ENCODE measurements at regions not wholly inside any gene's neighbourhood (a gene's known extent, or its start where the extent isn't known, plus 50 kb on each side); places are given as distances from the start of the nearest gene placed in this dataset.

DNA sequence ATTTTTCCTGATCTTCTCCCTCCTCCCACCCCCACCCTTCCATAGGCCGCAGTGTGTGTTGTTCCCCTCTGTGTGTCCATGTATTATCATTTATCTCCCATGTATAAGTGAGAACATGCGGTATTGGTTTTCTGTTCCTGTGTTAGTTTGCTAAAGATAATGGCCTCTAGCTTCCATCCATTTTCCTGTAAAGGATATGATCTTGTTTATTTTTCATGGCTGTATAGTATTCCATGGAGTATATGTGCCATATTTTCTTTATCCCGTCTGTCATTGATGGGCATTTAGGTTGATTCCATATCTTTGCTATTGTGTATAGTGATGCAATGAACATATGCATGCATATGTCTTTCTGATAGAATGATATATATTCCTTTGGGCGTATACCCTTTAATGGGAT lies 173.3 kb upstream of the NAALADL2 start:
- Mint-ChIP-seq H3K27me3 (no peaks in the 10 kb centered on the region), H3K4me1 (ENCODE audit: unreplicated experiment) (no peaks in the 10 kb centered on the region), H3K36me3 (no peaks in the 10 kb centered on the region), H3K4me3 (no peak overlapping the region), H3K27ac (no peak overlapping the region), H3K9me3 (peaks cover 9% of the 10 kb centered on the region)
- DNase-seq (ENCODE audit: extremely low spot score, unreplicated experiment): no peak
- TF ChIP-seq, protein P1, sequence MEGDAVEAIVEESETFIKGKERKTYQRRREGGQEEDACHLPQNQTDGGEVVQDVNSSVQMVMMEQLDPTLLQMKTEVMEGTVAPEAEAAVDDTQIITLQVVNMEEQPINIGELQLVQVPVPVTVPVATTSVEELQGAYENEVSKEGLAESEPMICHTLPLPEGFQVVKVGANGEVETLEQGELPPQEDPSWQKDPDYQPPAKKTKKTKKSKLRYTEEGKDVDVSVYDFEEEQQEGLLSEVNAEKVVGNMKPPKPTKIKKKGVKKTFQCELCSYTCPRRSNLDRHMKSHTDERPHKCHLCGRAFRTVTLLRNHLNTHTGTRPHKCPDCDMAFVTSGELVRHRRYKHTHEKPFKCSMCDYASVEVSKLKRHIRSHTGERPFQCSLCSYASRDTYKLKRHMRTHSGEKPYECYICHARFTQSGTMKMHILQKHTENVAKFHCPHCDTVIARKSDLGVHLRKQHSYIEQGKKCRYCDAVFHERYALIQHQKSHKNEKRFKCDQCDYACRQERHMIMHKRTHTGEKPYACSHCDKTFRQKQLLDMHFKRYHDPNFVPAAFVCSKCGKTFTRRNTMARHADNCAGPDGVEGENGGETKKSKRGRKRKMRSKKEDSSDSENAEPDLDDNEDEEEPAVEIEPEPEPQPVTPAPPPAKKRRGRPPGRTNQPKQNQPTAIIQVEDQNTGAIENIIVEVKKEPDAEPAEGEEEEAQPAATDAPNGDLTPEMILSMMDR (conservative IDR thresholded peaks at IDR 0.05): no peak

DNA sequence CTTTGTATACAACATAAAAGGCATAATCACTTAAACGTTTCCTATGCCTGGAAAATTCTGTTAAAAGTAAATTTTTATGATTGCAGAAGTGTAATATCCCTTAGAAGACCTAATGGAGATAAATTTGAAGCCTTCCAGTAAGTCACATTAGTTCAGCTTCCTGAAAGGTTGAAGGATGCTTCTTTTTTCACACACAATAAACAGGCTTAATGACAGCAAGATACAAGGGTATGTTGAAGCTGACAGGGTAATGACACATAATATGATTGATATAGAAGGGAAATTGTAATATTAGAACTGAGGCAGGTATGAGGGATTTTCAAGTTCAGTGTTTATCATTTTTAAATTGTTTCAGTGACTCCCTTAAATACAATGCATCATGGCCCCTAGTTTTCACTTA lies 161.8 kb upstream of the NAALADL2 start:
- H3K4me1 Mint-ChIP-seq (ENCODE audit: unreplicated experiment): no peaks in the 10 kb centered on the region
- H3K27me3 Mint-ChIP-seq: no peaks in the 10 kb centered on the region
- H3K27ac Mint-ChIP-seq: no peak overlapping the region
- DNase-seq (ENCODE audit: extremely low spot score, unreplicated experiment): no peak
- TF ChIP-seq, protein P1 (conservative IDR thresholded peaks at IDR 0.05): no peak
- H3K9me3 Mint-ChIP-seq: no peaks in the 10 kb centered on the region
- no peak overlapping the region for H3K4me3 Mint-ChIP-seq
- H3K36me3 Mint-ChIP-seq: no peaks in the 10 kb centered on the region

DNA sequence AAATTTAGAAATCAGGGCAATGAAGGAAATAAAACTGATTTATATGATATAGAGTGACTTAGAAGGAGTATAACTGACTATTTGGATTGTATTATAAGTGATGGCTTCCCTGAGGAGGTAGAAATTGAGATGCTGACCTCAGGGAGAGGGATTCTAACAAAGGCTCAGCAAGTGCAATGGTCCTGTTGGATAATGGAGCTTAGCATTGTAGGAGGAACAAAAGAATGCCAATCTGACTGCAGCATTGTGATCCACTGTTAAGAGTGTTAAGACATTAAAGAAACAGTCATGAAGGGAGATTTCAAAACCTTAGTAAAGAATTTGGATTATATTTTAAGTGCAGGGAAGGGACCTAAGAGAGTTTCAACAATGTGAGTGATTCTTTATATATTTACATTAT lies 158.4 kb upstream of the NAALADL2 start:
- TF ChIP-seq, protein P1 (conservative IDR thresholded peaks at IDR 0.05): no peak
- Mint-ChIP-seq H3K9me3 (peaks cover 1% of the 10 kb centered on the region), H3K4me1 (ENCODE audit: unreplicated experiment) (no peaks in the 10 kb centered on the region), H3K27me3 (no peaks in the 10 kb centered on the region), H3K36me3 (no peaks in the 10 kb centered on the region), H3K27ac (no peak overlapping the region), H3K4me3 (no peak overlapping the region)
- no peak for DNase-seq (ENCODE audit: extremely low spot score, unreplicated experiment)

DNA sequence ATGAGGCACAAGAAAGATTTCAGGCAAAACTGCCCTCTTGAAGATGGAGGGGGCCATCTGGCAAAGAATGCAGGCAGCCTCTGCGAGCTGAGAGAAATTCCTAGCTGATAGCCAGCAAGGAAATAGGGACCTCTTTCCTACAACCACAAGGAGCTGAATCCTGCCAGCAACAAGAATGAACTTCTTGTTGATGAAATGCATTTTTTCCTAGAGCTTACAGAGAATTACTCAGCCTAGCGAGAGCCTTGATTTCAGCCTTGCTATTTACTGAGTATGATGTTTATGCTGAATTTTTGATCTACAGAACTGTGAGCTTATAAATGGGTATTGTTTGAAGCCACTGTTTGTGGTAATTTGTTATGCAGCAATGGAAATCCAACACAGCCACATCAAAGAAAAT lies 148.5 kb upstream of the NAALADL2 start:
- H3K4me3 Mint-ChIP-seq: no peak overlapping the region
- DNase-seq (ENCODE audit: extremely low spot score, unreplicated experiment): no peak
- no peaks in the 10 kb centered on the region for H3K36me3 Mint-ChIP-seq
- peaks cover 5% of the 10 kb centered on the region for H3K9me3 Mint-ChIP-seq
- H3K27ac Mint-ChIP-seq: no peak overlapping the region
- no peaks in the 10 kb centered on the region for H3K27me3 Mint-ChIP-seq
- TF ChIP-seq, protein P1 (conservative IDR thresholded peaks at IDR 0.05): no peak
- H3K4me1 Mint-ChIP-seq (ENCODE audit: unreplicated experiment): no peaks in the 10 kb centered on the region

DNA sequence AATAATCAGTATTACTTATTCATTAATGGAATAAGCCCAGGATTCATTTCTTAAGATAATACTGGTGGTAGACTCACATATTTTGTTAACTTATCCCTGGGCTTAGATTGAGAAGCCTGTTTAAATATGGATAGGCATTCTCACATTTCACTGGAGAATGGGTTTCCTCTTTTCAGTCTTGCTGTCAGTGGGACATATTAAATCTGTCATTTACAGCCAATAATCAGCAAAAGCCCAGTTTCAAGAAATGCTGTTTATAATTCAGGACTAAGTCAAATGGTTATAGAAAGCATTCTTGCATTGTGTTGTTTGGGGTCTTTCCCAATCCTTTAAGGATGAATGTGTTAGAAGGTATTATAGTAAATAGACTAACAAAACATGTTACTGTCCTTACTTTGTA lies 143.7 kb upstream of the NAALADL2 start:
- TF ChIP-seq, protein P1 (conservative IDR thresholded peaks at IDR 0.05): no peak
- no peaks in the 10 kb centered on the region for H3K9me3 Mint-ChIP-seq
- H3K27ac Mint-ChIP-seq: no peak overlapping the region
- no peak for DNase-seq (ENCODE audit: extremely low spot score, unreplicated experiment)
- H3K27me3 Mint-ChIP-seq: no peaks in the 10 kb centered on the region
- H3K4me1 Mint-ChIP-seq (ENCODE audit: unreplicated experiment): no peaks in the 10 kb centered on the region
- no peak overlapping the region for H3K4me3 Mint-ChIP-seq
- no peaks in the 10 kb centered on the region for H3K36me3 Mint-ChIP-seq

DNA sequence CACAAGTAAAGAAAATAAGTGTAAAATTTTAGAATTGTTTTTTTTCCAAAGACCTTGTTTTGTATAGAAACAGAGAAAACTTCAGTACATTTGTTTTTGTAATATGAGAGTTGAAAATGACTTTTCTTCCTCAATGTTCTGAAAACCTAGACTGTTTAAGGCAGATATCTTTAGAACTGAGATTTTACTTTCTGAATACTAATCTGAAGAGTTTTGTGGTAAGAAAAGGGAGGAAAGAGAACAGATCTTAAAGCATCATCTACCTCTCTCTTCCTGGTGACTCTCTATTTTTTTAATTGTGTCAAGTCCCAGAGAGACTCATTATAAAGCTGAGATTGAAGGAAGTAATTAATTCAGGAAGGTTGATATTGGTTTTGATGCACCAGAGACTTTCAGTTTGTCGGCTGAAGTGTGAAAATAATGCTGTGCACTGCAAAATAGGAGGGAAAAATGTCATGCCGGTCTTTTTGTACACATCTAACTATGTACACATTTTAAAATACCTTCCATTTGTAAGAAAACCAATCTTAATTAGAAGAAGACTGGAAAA lies 142.1 kb upstream of the NAALADL2 start:
- TF ChIP-seq, protein P1 (conservative IDR thresholded peaks at IDR 0.05): no peak
- H3K9me3 Mint-ChIP-seq: no peaks in the 10 kb centered on the region
- no peaks in the 10 kb centered on the region for H3K36me3 Mint-ChIP-seq
- H3K27ac Mint-ChIP-seq: no peak overlapping the region
- H3K4me3 Mint-ChIP-seq: no peak overlapping the region
- no peaks in the 10 kb centered on the region for H3K27me3 Mint-ChIP-seq
- no peaks in the 10 kb centered on the region for H3K4me1 Mint-ChIP-seq (ENCODE audit: unreplicated experiment)
- DNase-seq (ENCODE audit: extremely low spot score, unreplicated experiment): no peak
